HEK293 (cell line): ENCODE measurements at regions not wholly inside any gene's neighbourhood (a gene's known extent, or its start where the extent isn't known, plus 50 kb on each side); places are given as distances from the start of the nearest gene placed in this dataset.

Experiments
- CTCF ChIA-PET: fragments of 350-600 bp; formaldehyde crosslinking; extraction: SDS; loops from one replicate; lab custom pipeline; 2021; ENCODE audit warnings: antibody characterized with exemption; lab: Yijun Ruan, JAX
- POLR2A ChIA-PET: fragments of 300-600 bp; formaldehyde crosslinking; extraction: SDS; loops from one replicate; lab custom pipeline; 2020; ENCODE audit warnings: antibody characterized with exemption, inconsistent platforms; lab: Yijun Ruan, JAX
- H3K27ac ChIP-seq: fragments of 200-500 bp; sonication (Bioruptor generic); 2 replicates; pipeline ENCODE4 v1.5.1; 2014; ENCODE audit warnings: low read depth, low read length, control low read depth, inconsistent platforms; ENCODE audit errors: extremely low read depth
- H3K36me3 ChIP-seq, 2 experiments: fragments of 200-500 bp in 1 of 2; sonication (Bioruptor generic) in 1 of 2; 1 replicate in 1 of 2; 2 replicates in 1 of 2; pipeline ENCODE4 v1.5.1; 2014 to 2017; ENCODE audit warnings: inconsistent platforms in 2 of 2, low read length in 2 of 2; ENCODE audit not compliant: control insufficient read depth in 2 of 2, insufficient read depth in 1 of 2
- H3K4me1 ChIP-seq: fragments of 200-500 bp; sonication (Bioruptor generic); 2 replicates; pipeline ENCODE4 v1.5.1; 2014; ENCODE audit warnings: mild to moderate bottlenecking, low read length, inconsistent platforms; ENCODE audit not compliant: control insufficient read depth, insufficient read depth
- H3K4me3 ChIP-seq: 2 replicates; pipeline ENCODE4 v1.5.1; 2011; ENCODE audit warnings: low read depth, mild to moderate bottlenecking, control low read depth, low read length, moderate library complexity
- H3K9me3 ChIP-seq: fragments of 200-500 bp; sonication (Bioruptor generic); 2 replicates; pipeline ENCODE4 v1.5.1; 2014; ENCODE audit warnings: low read depth, low read length, inconsistent platforms; ENCODE audit not compliant: control insufficient read depth, insufficient read depth
- BCL11A ChIP-seq: fragments of 450-650 bp; formaldehyde crosslinking; IDR thresholded peaks from 2 replicates; pipeline ENCODE4 v1.5.1; 2016; ENCODE audit warnings: low read depth, missing biosample characterization, missing genetic modification characterization
- GFI1B ChIP-seq: fragments of 450-650 bp; formaldehyde crosslinking; IDR thresholded peaks from 2 replicates; pipeline ENCODE4 v1.5.1; 2016; ENCODE audit warnings: missing biosample characterization, missing genetic modification characterization
- HOXA7 ChIP-seq: sonication (generic); formaldehyde crosslinking; IDR thresholded peaks from 2 replicates; pipeline ENCODE4 v1.8.1; 2022; ENCODE audit warnings: missing genetic modification reagents, borderline replicate concordance
- MYNN ChIP-seq: fragments of 450-650 bp; formaldehyde crosslinking; IDR thresholded peaks from 2 replicates; pipeline ENCODE4 v1.5.1; 2016; ENCODE audit warnings: missing biosample characterization, missing genetic modification characterization, borderline replicate concordance
- OSR2 ChIP-seq: fragments of 450-650 bp; formaldehyde crosslinking; IDR thresholded peaks from 2 replicates; pipeline ENCODE4 v1.5.1; 2016; ENCODE audit warnings: missing biosample characterization, missing genetic modification characterization
- SP2 ChIP-seq: fragments of 450-650 bp; formaldehyde crosslinking; IDR thresholded peaks from 2 replicates; pipeline ENCODE4 v1.5.1; 2016; ENCODE audit warnings: missing biosample characterization, missing genetic modification characterization
- SP3 ChIP-seq: fragments of 450-650 bp; formaldehyde crosslinking; IDR thresholded peaks from 2 replicates; pipeline ENCODE4 v1.5.1; 2016; ENCODE audit warnings: missing biosample characterization, missing genetic modification characterization
- ZEB2 ChIP-seq: fragments of 450-650 bp; formaldehyde crosslinking; IDR thresholded peaks from 2 replicates; pipeline ENCODE4 v1.5.1; 2016; ENCODE audit warnings: missing biosample characterization, missing genetic modification characterization
- ZNF10 ChIP-seq: fragments of 450-650 bp; formaldehyde crosslinking; IDR thresholded peaks from 2 replicates; pipeline ENCODE4 v1.5.1; 2017; ENCODE audit warnings: missing biosample characterization, missing genetic modification characterization
- ZNF114 ChIP-seq: fragments of 450-650 bp; formaldehyde crosslinking; IDR thresholded peaks from 2 replicates; pipeline ENCODE4 v1.5.0; 2017; ENCODE audit warnings: missing biosample characterization, missing genetic modification characterization
- ZNF121 ChIP-seq: fragments of 450-650 bp; formaldehyde crosslinking; IDR thresholded peaks from 2 replicates; pipeline ENCODE4 v1.5.1; 2016; ENCODE audit warnings: missing biosample characterization, missing genetic modification characterization
- ZNF133 ChIP-seq: fragments of 450-650 bp; formaldehyde crosslinking; IDR thresholded peaks from 2 replicates; pipeline ENCODE4 v1.5.1; 2016; ENCODE audit warnings: missing biosample characterization, missing genetic modification characterization
- ZNF140 ChIP-seq: fragments of 450-650 bp; formaldehyde crosslinking; IDR thresholded peaks from 2 replicates; pipeline ENCODE4 v1.5.1; 2016; ENCODE audit warnings: missing biosample characterization, missing genetic modification characterization
- ZNF169 ChIP-seq: fragments of 450-650 bp; formaldehyde crosslinking; IDR thresholded peaks from 2 replicates; pipeline ENCODE4 v1.5.1; 2016; ENCODE audit warnings: missing biosample characterization, missing genetic modification characterization
- ZNF248 ChIP-seq: fragments of 450-650 bp; formaldehyde crosslinking; IDR thresholded peaks from 2 replicates; pipeline ENCODE4 v1.5.1; 2017; ENCODE audit warnings: missing biosample characterization, missing genetic modification characterization
- ZNF266 ChIP-seq: fragments of 450-650 bp; formaldehyde crosslinking; IDR thresholded peaks from 2 replicates; pipeline ENCODE4 v1.5.1; 2016; ENCODE audit warnings: missing biosample characterization, missing genetic modification characterization, low read depth
- ZNF501 ChIP-seq: fragments of 450-650 bp; formaldehyde crosslinking; IDR thresholded peaks from 2 replicates; pipeline ENCODE4 v1.5.1; 2016; ENCODE audit warnings: missing biosample characterization, missing genetic modification characterization
- ZNF530 ChIP-seq: fragments of 450-650 bp; formaldehyde crosslinking; IDR thresholded peaks from 2 replicates; pipeline ENCODE4 v1.5.1; 2016; ENCODE audit warnings: low read depth, missing biosample characterization, missing genetic modification characterization
- ZNF571 ChIP-seq: fragments of 450-650 bp; formaldehyde crosslinking; IDR thresholded peaks from 2 replicates; pipeline ENCODE4 v1.5.0; 2017; ENCODE audit warnings: missing biosample characterization, missing genetic modification characterization
- ZNF600 ChIP-seq: fragments of 450-650 bp; formaldehyde crosslinking; IDR thresholded peaks from 2 replicates; pipeline ENCODE4 v1.5.1; 2016; ENCODE audit warnings: missing biosample characterization, missing genetic modification characterization
- ZNF701 ChIP-seq: fragments of 450-650 bp; formaldehyde crosslinking; IDR thresholded peaks from 2 replicates; pipeline ENCODE4 v1.5.1; 2016; ENCODE audit warnings: missing biosample characterization, missing genetic modification characterization
- TF ChIP-seq, protein P1 (sequence below): fragments of 450-650 bp; formaldehyde crosslinking; IDR thresholded peaks from 2 replicates; pipeline ENCODE4 v1.5.1; 2016; ENCODE audit warnings: missing biosample characterization, missing genetic modification characterization
- TF ChIP-seq, protein P2 (sequence below): fragments of 450-650 bp; formaldehyde crosslinking; IDR thresholded peaks from 2 replicates; pipeline ENCODE4 v1.5.1; 2016; ENCODE audit warnings: missing biosample characterization, missing genetic modification characterization
- TF ChIP-seq, protein P3 (sequence below): fragments of 450-650 bp; formaldehyde crosslinking; IDR thresholded peaks from 2 replicates; pipeline ENCODE4 v1.5.1; 2016; ENCODE audit warnings: missing biosample characterization, missing genetic modification characterization
- TF ChIP-seq, protein P4 (sequence below): fragments of 450-650 bp; formaldehyde crosslinking; IDR thresholded peaks from 2 replicates; pipeline ENCODE4 v1.5.1; 2016; ENCODE audit warnings: missing biosample characterization, missing genetic modification characterization
- TF ChIP-seq, protein P5 (sequence below): fragments of 450-650 bp; formaldehyde crosslinking; optimal IDR thresholded peaks from 2 replicates; pipeline ENCODE3; 2016; ENCODE audit warnings: missing biosample characterization, mild to moderate bottlenecking, missing genetic modification characterization

DNA sequence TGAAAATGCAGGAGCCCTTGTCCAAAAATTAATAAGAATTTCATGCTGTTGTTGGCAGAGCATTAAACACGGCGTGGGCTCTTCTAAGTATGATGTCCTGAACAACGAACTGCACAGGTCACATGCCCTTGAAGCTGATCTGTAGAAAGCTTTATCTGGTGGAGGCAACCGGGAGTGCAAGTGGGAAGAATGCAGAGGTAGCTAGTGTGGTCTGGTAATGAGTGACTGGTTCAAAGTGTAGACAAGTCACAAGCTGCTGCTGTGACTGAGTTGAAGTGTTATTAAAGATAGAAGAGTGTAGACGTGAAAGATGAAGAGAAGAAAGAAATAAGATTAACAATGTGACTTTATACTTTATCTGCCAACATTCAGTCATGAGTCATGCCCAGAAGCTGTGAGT, 361.9 kb downstream of the TTLL7 start:
- Histone ChIP-seq H3K9me3 (no peaks in the 10 kb centered on the region), H3K4me1 (peaks cover 8% of the 10 kb centered on the region; the same call in 1 of the 2 replicates), H3K27ac (no peak overlapping the region), H3K4me3 (no peak overlapping the region), H3K36me3 (no peaks in the 10 kb centered on the region)
- ChIA-PET CTCF (interaction anchor here (1.2 kb wide), 1 partner anchor 10 kb away, joined by 4 read pairs; no protein-coding TSS in a partner anchor), POLR2A (no interaction called here)
- TF ChIP-seq ZNF701 (tag by site-specific recombination) = no peak
- TF ChIP-seq ZNF114 (tag by site-specific recombination) = no peak
- TF ChIP-seq MYNN (tag by site-specific recombination) = no peak
- TF ChIP-seq GFI1B (tag by site-specific recombination) = no peak
- TF ChIP-seq ZNF121 (tag by site-specific recombination) = no peak
- TF ChIP-seq, protein P1, sequence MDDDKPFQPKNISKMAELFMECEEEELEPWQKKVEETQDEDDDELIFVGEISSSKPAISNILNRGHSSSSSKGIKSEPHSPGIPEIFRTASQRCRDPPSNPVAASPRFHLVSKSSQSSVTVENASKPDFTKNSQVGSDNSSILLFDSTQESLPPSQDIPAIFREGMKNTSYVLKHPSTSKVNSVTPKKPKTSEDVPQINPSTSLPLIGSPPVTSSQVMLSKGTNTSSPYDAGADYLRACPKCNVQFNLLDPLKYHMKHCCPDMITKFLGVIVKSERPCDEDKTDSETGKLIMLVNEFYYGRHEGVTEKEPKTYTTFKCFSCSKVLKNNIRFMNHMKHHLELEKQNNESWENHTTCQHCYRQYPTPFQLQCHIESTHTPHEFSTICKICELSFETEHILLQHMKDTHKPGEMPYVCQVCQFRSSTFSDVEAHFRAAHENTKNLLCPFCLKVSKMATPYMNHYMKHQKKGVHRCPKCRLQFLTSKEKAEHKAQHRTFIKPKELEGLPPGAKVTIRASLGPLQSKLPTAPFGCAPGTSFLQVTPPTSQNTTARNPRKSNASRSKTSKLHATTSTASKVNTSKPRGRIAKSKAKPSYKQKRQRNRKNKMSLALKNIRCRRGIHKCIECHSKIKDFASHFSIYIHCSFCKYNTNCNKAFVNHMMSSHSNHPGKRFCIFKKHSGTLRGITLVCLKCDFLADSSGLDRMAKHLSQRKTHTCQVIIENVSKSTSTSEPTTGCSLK (tag by site-specific recombination) = no peak
- TF ChIP-seq, protein P2, sequence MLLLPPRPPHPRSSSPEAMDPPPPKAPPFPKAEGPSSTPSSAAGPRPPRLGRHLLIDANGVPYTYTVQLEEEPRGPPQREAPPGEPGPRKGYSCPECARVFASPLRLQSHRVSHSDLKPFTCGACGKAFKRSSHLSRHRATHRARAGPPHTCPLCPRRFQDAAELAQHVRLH (tag by site-specific recombination) = no peak
- TF ChIP-seq OSR2 (tag by site-specific recombination) = no peak
- TF ChIP-seq, protein P3, sequence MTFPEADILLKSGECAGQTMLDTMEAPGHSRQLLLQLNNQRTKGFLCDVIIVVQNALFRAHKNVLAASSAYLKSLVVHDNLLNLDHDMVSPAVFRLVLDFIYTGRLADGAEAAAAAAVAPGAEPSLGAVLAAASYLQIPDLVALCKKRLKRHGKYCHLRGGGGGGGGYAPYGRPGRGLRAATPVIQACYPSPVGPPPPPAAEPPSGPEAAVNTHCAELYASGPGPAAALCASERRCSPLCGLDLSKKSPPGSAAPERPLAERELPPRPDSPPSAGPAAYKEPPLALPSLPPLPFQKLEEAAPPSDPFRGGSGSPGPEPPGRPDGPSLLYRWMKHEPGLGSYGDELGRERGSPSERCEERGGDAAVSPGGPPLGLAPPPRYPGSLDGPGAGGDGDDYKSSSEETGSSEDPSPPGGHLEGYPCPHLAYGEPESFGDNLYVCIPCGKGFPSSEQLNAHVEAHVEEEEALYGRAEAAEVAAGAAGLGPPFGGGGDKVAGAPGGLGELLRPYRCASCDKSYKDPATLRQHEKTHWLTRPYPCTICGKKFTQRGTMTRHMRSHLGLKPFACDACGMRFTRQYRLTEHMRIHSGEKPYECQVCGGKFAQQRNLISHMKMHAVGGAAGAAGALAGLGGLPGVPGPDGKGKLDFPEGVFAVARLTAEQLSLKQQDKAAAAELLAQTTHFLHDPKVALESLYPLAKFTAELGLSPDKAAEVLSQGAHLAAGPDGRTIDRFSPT (tag by site-specific recombination) = no peak
- TF ChIP-seq, protein P4, sequence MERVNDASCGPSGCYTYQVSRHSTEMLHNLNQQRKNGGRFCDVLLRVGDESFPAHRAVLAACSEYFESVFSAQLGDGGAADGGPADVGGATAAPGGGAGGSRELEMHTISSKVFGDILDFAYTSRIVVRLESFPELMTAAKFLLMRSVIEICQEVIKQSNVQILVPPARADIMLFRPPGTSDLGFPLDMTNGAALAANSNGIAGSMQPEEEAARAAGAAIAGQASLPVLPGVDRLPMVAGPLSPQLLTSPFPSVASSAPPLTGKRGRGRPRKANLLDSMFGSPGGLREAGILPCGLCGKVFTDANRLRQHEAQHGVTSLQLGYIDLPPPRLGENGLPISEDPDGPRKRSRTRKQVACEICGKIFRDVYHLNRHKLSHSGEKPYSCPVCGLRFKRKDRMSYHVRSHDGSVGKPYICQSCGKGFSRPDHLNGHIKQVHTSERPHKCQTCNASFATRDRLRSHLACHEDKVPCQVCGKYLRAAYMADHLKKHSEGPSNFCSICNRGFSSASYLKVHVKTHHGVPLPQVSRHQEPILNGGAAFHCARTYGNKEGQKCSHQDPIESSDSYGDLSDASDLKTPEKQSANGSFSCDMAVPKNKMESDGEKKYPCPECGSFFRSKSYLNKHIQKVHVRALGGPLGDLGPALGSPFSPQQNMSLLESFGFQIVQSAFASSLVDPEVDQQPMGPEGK (tag by site-specific recombination) = no peak
- TF ChIP-seq ZNF600 (tag by site-specific recombination) = no peak
- TF ChIP-seq ZNF133 (tag by site-specific recombination) = no peak
- no peak for TF ChIP-seq SP2 (tag by site-specific recombination)
- no peak for TF ChIP-seq ZNF571 (tag by site-specific recombination)
- TF ChIP-seq, protein P5, sequence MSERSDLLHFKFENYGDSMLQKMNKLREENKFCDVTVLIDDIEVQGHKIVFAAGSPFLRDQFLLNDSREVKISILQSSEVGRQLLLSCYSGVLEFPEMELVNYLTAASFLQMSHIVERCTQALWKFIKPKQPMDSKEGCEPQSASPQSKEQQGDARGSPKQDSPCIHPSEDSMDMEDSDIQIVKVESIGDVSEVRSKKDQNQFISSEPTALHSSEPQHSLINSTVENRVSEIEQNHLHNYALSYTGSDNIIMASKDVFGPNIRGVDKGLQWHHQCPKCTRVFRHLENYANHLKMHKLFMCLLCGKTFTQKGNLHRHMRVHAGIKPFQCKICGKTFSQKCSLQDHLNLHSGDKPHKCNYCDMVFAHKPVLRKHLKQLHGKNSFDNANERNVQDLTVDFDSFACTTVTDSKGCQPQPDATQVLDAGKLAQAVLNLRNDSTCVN = no peak
- no peak for TF ChIP-seq ZNF10 (tag by site-specific recombination)
- no peak for TF ChIP-seq HOXA7 (CRISPR knock-in tag)
- no peak for TF ChIP-seq ZNF140 (tag by site-specific recombination)

DNA sequence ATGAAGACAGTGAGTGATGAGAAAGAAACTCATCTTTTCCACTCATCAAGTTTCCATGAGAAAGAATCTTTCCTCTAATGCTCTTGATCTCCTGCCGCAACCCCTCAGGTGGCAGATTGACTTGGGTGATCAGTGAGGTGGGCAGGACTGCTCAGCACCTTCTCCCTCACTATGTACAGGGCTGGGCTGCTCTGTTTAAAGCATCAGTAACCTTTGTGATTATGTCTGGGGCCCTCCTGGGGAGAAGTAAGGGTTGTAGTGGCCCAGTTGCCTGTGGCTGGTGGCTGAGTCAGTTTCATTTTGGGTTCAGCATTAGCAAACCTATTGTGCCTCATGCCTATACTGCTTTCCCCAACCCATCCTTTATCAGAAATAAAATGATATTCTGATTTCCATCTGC, 366.0 kb downstream of the TTLL7 start:
- H3K9me3 ChIP-seq = no peaks in the 10 kb centered on the region
- no peaks in the 10 kb centered on the region for H3K4me1 ChIP-seq
- CTCF ChIA-PET = no interaction called here
- no peaks in the 10 kb centered on the region for H3K36me3 ChIP-seq
- POLR2A ChIA-PET = no interaction called here
- no peak overlapping the region for H3K27ac ChIP-seq
- no peak overlapping the region for H3K4me3 ChIP-seq
- TF ChIP-seq ZNF140 (tag by site-specific recombination) (no peak), ZNF248 (tag by site-specific recombination) (no peak), ZEB2 (tag by site-specific recombination) (no peak), ZNF266 (tag by site-specific recombination) (no peak), ZNF501 (tag by site-specific recombination) (no peak), SP3 (tag by site-specific recombination) (no peak), BCL11A (no peak), ZNF169 (no peak), ZNF530 (tag by site-specific recombination) (no peak)
- TF ChIP-seq, protein P5 = no peak
